H9 (cell line): ENCODE measurements at regions not wholly inside any gene's neighbourhood (a gene's known extent, or its start where the extent isn't known, plus 50 kb on each side); places are given as distances from the start of the nearest gene placed in this dataset.

Experiments
- DNase-seq: peaks from one replicate; pipeline ENCODE4 v3.0.0-alpha.2; 2017
- H2AFZ ChIP-seq: one replicate; pipeline ENCODE4 v1.6.1; 2013; ENCODE audit warnings: mild to moderate bottlenecking, low read length, control low read depth, moderate library complexity
- H2AK5ac ChIP-seq: 2 replicates; pipeline ENCODE4 v1.6.1; 2013; ENCODE audit warnings: low read length, control low read depth, mixed read lengths; ENCODE audit not compliant: insufficient read length
- H2BK120ac ChIP-seq: one replicate; pipeline ENCODE4 v1.6.1; 2013; ENCODE audit warnings: low read depth, mild to moderate bottlenecking, low read length, control low read depth, inconsistent platforms; ENCODE audit not compliant: poor library complexity, severe bottlenecking
- H2BK12ac ChIP-seq: 2 replicates; pipeline ENCODE4 v1.6.1; 2013; ENCODE audit warnings: low read length, control low read depth, mixed read lengths, low read depth; ENCODE audit not compliant: insufficient read length
- H2BK15ac ChIP-seq: 2 replicates; pipeline ENCODE4 v1.6.1; 2013; ENCODE audit warnings: low read depth, low read length, control low read depth
- H2BK20ac ChIP-seq: one replicate; pipeline ENCODE4 v1.6.1; 2013; ENCODE audit warnings: low read depth, mild to moderate bottlenecking, low read length, control low read depth, inconsistent platforms; ENCODE audit not compliant: poor library complexity, severe bottlenecking
- H2BK5ac ChIP-seq: 2 replicates; pipeline ENCODE4 v1.6.1; 2013; ENCODE audit warnings: low read length, control low read depth, mixed read lengths; ENCODE audit not compliant: insufficient read length
- H3K14ac ChIP-seq: 2 replicates; pipeline ENCODE4 v1.6.1; 2013; ENCODE audit warnings: low read length, control low read depth; ENCODE audit not compliant: insufficient read depth
- H3K18ac ChIP-seq: 2 replicates; pipeline ENCODE4 v1.6.1; 2013; ENCODE audit warnings: low read depth, mild to moderate bottlenecking, mixed read lengths, low read length, control low read depth; ENCODE audit not compliant: insufficient read length
- H3K23ac ChIP-seq: 2 replicates; pipeline ENCODE4 v1.6.1; 2013; ENCODE audit warnings: low read length, control low read depth, mixed read lengths, low read depth; ENCODE audit not compliant: insufficient read length
- H3K23me2 ChIP-seq: 2 replicates; pipeline ENCODE4 v1.6.1; 2013; ENCODE audit warnings: low read depth, mild to moderate bottlenecking, mixed read lengths, low read length, control low read depth; ENCODE audit not compliant: insufficient read length, poor library complexity, severe bottlenecking
- H3K27ac ChIP-seq: 2 replicates; pipeline ENCODE4 v1.5.1; 2013; ENCODE audit warnings: low read length, control low read depth, mixed read lengths, low read depth; ENCODE audit not compliant: insufficient read length
- H3K27me3 ChIP-seq: 2 replicates; pipeline ENCODE4 v1.6.1; 2013; ENCODE audit warnings: low read length, control low read depth, inconsistent platforms; ENCODE audit not compliant: insufficient read depth
- H3K4ac ChIP-seq: 2 replicates; pipeline ENCODE4 v1.6.1; 2013; ENCODE audit warnings: low read depth, mild to moderate bottlenecking, control low read depth, inconsistent platforms, low read length, moderate library complexity
- H3K4me1 ChIP-seq: 2 replicates; pipeline ENCODE4 v1.6.1; 2013; ENCODE audit warnings: low read length, control low read depth, inconsistent platforms; ENCODE audit not compliant: insufficient read depth
- H3K4me2 ChIP-seq: 2 replicates; pipeline ENCODE4 v1.6.1; 2013; ENCODE audit warnings: low read length, control low read depth, mixed read lengths; ENCODE audit not compliant: insufficient read length, insufficient read depth
- H3K56ac ChIP-seq: 2 replicates; pipeline ENCODE4 v1.6.1; 2013; ENCODE audit warnings: low read depth, mild to moderate bottlenecking, mixed read lengths, low read length, control low read depth; ENCODE audit not compliant: insufficient read length
- H3K79me1 ChIP-seq: 2 replicates; pipeline ENCODE4 v1.6.1; 2013; ENCODE audit warnings: low read depth, mild to moderate bottlenecking, moderate library complexity, low read length, control low read depth, inconsistent platforms; ENCODE audit not compliant: insufficient read depth, poor library complexity, severe bottlenecking
- H3K79me2 ChIP-seq: 2 replicates; pipeline ENCODE4 v1.6.1; 2013; ENCODE audit warnings: low read length, control low read depth, inconsistent platforms; ENCODE audit not compliant: insufficient read depth
- H3K9ac ChIP-seq: 2 replicates; pipeline ENCODE4 v1.6.1; 2013; ENCODE audit warnings: low read length, control low read depth, mixed read lengths; ENCODE audit not compliant: insufficient read length; ENCODE audit errors: extremely low read depth
- H3K9me3 ChIP-seq: one replicate; pipeline ENCODE4 v1.6.1; 2013; ENCODE audit warnings: low read depth, low read length, inconsistent platforms; ENCODE audit not compliant: control insufficient read depth
- H3T11ph ChIP-seq: one replicate; pipeline ENCODE4 v1.6.1; 2013; ENCODE audit warnings: mild to moderate bottlenecking, low read length, control low read depth, inconsistent platforms
- H4K20me1 ChIP-seq: one replicate; pipeline ENCODE4 v1.6.1; 2013; ENCODE audit not compliant: control insufficient read depth, insufficient read length, insufficient read depth
- H4K5ac ChIP-seq: 2 replicates; pipeline ENCODE4 v1.6.1; 2013; ENCODE audit warnings: low read depth, mild to moderate bottlenecking, mixed read lengths, low read length, control low read depth; ENCODE audit not compliant: insufficient read length
- H4K8ac ChIP-seq: replicated peaks from 2 replicates; pipeline ENCODE4 v1.6.1; 2013; ENCODE audit warnings: low read length, control low read depth, mixed read lengths, low read depth; ENCODE audit not compliant: insufficient read length
- H4K91ac ChIP-seq: 2 replicates; pipeline ENCODE4 v1.6.1; 2013; ENCODE audit warnings: low read depth, mild to moderate bottlenecking, moderate library complexity, mixed read lengths, low read length, control low read depth; ENCODE audit not compliant: insufficient read length
- H3K27ac Mint-ChIP-seq, 3 experiments: 2 replicates in 2 of 3; 3 replicates in 1 of 3; pipeline ENCODE4 v1.8.0; 2020 to 2021; ENCODE audit warnings: mixed read lengths in 3 of 3, mild to moderate bottlenecking in 1 of 3, moderate library complexity in 1 of 3
- H3K27me3 Mint-ChIP-seq: 2 replicates; pipeline ENCODE4 v1.8.0; 2021; ENCODE audit warnings: low read depth, mild to moderate bottlenecking, moderate library complexity, mixed read lengths
- H3K36me3 Mint-ChIP-seq, 3 experiments: 2 replicates in 2 of 3; 3 replicates in 1 of 3; pipeline ENCODE4 v1.8.0; 2020 to 2021; ENCODE audit warnings: low read depth in 3 of 3, mixed read lengths in 3 of 3; ENCODE audit not compliant: insufficient read depth in 1 of 3
- H3K4me1 Mint-ChIP-seq, 2 experiments: 2 replicates each; pipeline ENCODE4 v1.8.0; 2020; ENCODE audit warnings: mixed read lengths in 2 of 2
- H3K4me3 Mint-ChIP-seq, 2 experiments: 2 replicates in 1 of 2; 3 replicates in 1 of 2; pipeline ENCODE4 v1.8.0; 2020 to 2021; ENCODE audit warnings: mild to moderate bottlenecking in 2 of 2, mixed read lengths in 2 of 2, moderate library complexity in 1 of 2
- H3K9me3 Mint-ChIP-seq, 2 experiments: 2 replicates in 1 of 2; 3 replicates in 1 of 2; pipeline ENCODE4 v1.8.0; 2020; ENCODE audit warnings: mild to moderate bottlenecking in 2 of 2, mixed read lengths in 2 of 2, moderate library complexity in 1 of 2
- WGBS: extraction: QIAGEN DNeasy Blood & Tissue Kit; methylation state at CpG from one replicate; pipeline ENCODE4 v1.1.7; 2013; ENCODE audit warnings: missing lambda C conversion rate, low lambda C conversion rate, mixed read lengths; ENCODE audit not compliant: insufficient read length; ENCODE audit errors: extremely low coverage; 5-methylcytosine and 5-hydroxymethylcytosine counted together
- TF ChIP-seq, protein P1 (sequence below): fragments of 200-600 bp; sonication (generic); conservative IDR thresholded peaks from 3 replicates; pipeline ENCODE4 v1.8.0; 2021; ENCODE audit warnings: antibody characterized with exemption, mild to moderate bottlenecking

DNA sequence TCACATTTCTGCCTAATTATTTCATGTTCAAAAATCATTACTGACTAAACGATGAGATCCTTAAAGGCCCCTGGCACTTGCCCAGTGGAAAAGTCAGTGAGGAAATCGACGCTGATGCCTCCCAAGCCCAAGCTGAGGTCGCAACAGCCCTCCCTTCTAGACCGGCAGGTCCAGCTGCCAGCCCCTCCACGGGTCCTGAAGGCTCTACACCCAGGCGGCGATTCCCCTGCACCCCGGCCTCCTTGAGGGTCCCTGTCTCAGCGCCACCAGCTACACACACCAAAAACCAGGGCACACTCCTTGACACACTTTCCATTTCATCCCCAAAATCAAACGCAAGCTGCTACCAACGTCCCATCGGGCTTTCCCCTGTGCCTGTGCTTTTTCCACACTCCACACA, 200.1 kb upstream of the RNF32 start:
- H3K4me1 ChIP-seq: no peaks in the 10 kb centered on the region
- H3K18ac ChIP-seq: no peak overlapping the region
- H3K9me3 Mint-ChIP-seq: no peaks in the 10 kb centered on the region
- no peaks in the 10 kb centered on the region for H3K79me2 ChIP-seq
- H3K27ac Mint-ChIP-seq: no peak overlapping the region
- no peak overlapping the region for H3K56ac ChIP-seq
- no peak overlapping the region for H2BK5ac ChIP-seq
- H2BK20ac ChIP-seq: no peak overlapping the region
- no peak for DNase-seq
- peaks cover 16 to 29% of the 10 kb centered on the region in 2 experiments for H3K4me1 Mint-ChIP-seq
- H3K4me3 Mint-ChIP-seq: no peak overlapping the region
- no peak overlapping the region for H4K8ac ChIP-seq
- H3K4ac ChIP-seq: no peak overlapping the region
- no peak overlapping the region for H3T11ph ChIP-seq
- H3K9ac ChIP-seq: no peak overlapping the region
- H2AFZ ChIP-seq: no peak overlapping the region
- no peaks in the 10 kb centered on the region for H3K9me3 ChIP-seq
- no peaks in the 10 kb centered on the region for H3K27me3 ChIP-seq
- no peak overlapping the region for H2BK12ac ChIP-seq
- H3K14ac ChIP-seq: no peak overlapping the region
- no peak overlapping the region for H2BK120ac ChIP-seq
- peaks cover 4% of the 10 kb centered on the region; the same call in 1 of the 2 replicates for H3K27me3 Mint-ChIP-seq
- H2AK5ac ChIP-seq: no peak overlapping the region
- no peak overlapping the region for H3K4me2 ChIP-seq
- TF ChIP-seq, protein P1, sequence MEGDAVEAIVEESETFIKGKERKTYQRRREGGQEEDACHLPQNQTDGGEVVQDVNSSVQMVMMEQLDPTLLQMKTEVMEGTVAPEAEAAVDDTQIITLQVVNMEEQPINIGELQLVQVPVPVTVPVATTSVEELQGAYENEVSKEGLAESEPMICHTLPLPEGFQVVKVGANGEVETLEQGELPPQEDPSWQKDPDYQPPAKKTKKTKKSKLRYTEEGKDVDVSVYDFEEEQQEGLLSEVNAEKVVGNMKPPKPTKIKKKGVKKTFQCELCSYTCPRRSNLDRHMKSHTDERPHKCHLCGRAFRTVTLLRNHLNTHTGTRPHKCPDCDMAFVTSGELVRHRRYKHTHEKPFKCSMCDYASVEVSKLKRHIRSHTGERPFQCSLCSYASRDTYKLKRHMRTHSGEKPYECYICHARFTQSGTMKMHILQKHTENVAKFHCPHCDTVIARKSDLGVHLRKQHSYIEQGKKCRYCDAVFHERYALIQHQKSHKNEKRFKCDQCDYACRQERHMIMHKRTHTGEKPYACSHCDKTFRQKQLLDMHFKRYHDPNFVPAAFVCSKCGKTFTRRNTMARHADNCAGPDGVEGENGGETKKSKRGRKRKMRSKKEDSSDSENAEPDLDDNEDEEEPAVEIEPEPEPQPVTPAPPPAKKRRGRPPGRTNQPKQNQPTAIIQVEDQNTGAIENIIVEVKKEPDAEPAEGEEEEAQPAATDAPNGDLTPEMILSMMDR: no peak
- no peaks in the 10 kb centered on the region for H3K79me1 ChIP-seq
- H4K5ac ChIP-seq: no peak overlapping the region
- H4K91ac ChIP-seq: no peak overlapping the region
- H3K23me2 ChIP-seq: no peaks in the 10 kb centered on the region
- no peak overlapping the region for H3K23ac ChIP-seq
- H2BK15ac ChIP-seq: no peak overlapping the region
- no peaks in the 10 kb centered on the region for H4K20me1 ChIP-seq
- no CpG with 5 or more reads among the region's 13 CpGs for WGBS
- no peaks in the 10 kb centered on the region for H3K36me3 Mint-ChIP-seq
- H3K27ac ChIP-seq: no peak overlapping the region
